ENCODE measurements at regions not wholly inside any gene's neighbourhood (a gene's known extent, or its start where the extent isn't known, plus 50 kb on each side); places are given as distances from the start of the nearest gene placed in this dataset.

DNA sequence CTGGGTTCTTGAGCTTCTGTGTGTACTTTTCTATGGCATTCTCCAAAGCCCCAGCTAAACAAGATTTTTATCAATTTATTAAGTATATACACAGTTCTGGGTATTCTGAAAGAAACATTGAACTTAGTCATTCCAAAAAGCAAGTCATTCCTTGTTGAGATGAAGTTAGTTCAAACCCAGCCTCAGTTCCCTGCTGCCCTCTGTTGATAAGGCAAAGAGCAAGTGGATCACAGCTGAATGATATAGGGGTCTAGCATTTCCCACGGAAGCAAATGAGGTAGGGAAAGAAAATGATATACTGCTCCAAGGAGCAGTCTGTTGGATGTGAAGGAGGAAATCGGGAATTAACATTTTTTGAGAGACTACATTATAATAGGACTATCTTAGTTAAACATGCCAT is 841.8 kb upstream of the TENM4 start:
- Histone ChIP-seq H3K27ac (ENCODE audit: low read depth, low read length, poor library complexity, severe bottlenecking) (no peak overlapping the region), H3K9me2 (ENCODE audit: insufficient read depth, low read length) (no peaks in the 10 kb centered on the region), H3K9me3 (ENCODE audit: low read length) (no peaks in the 10 kb centered on the region), H3K4me1 (ENCODE audit: insufficient read depth, low read length, poor library complexity, severe bottlenecking) (no peaks in the 10 kb centered on the region), H4K20me1 (ENCODE audit: insufficient read depth, low read length) (no peaks in the 10 kb centered on the region), H3K4me3 (ENCODE audit: low read depth, low read length, poor library complexity, severe bottlenecking) (no peak overlapping the region), H3K79me2 (ENCODE audit: insufficient read depth, low read depth, low read length) (no peaks in the 10 kb centered on the region), H3K4me2 (ENCODE audit: low read length) (no peak overlapping the region), H2AFZ (ENCODE audit: low read length) (no peak overlapping the region), H3K36me3 (ENCODE audit: insufficient read depth, low read length) (no peaks in the 10 kb centered on the region)
- ChIA-PET CTCF (ENCODE audit: unreplicated experiment) (no interaction called here), POLR2A (no interaction called here)
- intact Hi-C loops (cut with micrococcal nuclease; ENCODE audit: unreplicated experiment), result no loop called here
- BruUV-seq (replicated peaks), result no TSS peak
- DNase-seq (ENCODE audit: low spot score), result no peak
- TF ChIP-seq, protein P1, sequence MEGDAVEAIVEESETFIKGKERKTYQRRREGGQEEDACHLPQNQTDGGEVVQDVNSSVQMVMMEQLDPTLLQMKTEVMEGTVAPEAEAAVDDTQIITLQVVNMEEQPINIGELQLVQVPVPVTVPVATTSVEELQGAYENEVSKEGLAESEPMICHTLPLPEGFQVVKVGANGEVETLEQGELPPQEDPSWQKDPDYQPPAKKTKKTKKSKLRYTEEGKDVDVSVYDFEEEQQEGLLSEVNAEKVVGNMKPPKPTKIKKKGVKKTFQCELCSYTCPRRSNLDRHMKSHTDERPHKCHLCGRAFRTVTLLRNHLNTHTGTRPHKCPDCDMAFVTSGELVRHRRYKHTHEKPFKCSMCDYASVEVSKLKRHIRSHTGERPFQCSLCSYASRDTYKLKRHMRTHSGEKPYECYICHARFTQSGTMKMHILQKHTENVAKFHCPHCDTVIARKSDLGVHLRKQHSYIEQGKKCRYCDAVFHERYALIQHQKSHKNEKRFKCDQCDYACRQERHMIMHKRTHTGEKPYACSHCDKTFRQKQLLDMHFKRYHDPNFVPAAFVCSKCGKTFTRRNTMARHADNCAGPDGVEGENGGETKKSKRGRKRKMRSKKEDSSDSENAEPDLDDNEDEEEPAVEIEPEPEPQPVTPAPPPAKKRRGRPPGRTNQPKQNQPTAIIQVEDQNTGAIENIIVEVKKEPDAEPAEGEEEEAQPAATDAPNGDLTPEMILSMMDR (conservative IDR thresholded peaks at IDR 0.05; ENCODE audit: low read length), result no peak
- TF ChIP-seq EZH2phosphoT487 (IDR thresholded peaks at IDR 0.05; ENCODE audit: borderline replicate concordance, low read depth, low read length), result no peak

DNA sequence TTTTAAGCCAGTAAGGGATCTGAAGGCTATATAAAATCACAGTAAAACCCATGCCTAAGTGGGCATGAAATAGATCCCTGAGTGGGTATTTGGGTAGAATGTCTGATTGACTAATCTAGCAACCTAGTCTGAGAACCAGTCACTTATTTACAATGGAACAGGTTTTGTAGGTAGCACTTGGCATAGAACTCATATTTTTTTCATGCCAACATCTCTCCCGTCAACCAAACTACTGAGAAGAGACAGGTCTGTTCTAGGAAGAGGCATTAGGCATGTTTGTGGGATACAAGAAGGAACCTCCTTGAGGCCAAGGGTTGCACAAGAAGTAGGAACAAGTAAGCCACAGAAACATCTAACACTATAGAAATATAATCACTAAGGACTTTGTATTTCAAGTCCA is 840.4 kb upstream of the TENM4 start:
- POLR2A ChIA-PET, result no interaction called here
- Histone ChIP-seq H3K4me1 (ENCODE audit: insufficient read depth, low read length, poor library complexity, severe bottlenecking) (no peaks in the 10 kb centered on the region), H3K27ac (ENCODE audit: low read depth, low read length, poor library complexity, severe bottlenecking) (no peak overlapping the region), H3K9me2 (ENCODE audit: insufficient read depth, low read length) (no peaks in the 10 kb centered on the region), H3K36me3 (ENCODE audit: insufficient read depth, low read length) (no peaks in the 10 kb centered on the region), H4K20me1 (ENCODE audit: insufficient read depth, low read length) (no peaks in the 10 kb centered on the region), H2AFZ (ENCODE audit: low read length) (no peak overlapping the region), H3K79me2 (ENCODE audit: insufficient read depth, low read depth, low read length) (no peaks in the 10 kb centered on the region), H3K4me3 (ENCODE audit: low read depth, low read length, poor library complexity, severe bottlenecking) (no peak overlapping the region), H3K9me3 (ENCODE audit: low read length) (no peaks in the 10 kb centered on the region), H3K4me2 (ENCODE audit: low read length) (no peak overlapping the region)
- DNase-seq (ENCODE audit: low spot score), result no peak
- CTCF ChIA-PET (ENCODE audit: unreplicated experiment), result no interaction called here
- TF ChIP-seq, protein P1 (conservative IDR thresholded peaks at IDR 0.05; ENCODE audit: low read length), result no peak
- TF ChIP-seq EZH2phosphoT487 (IDR thresholded peaks at IDR 0.05; ENCODE audit: borderline replicate concordance, low read depth, low read length), result no peak
- intact Hi-C loops (cut with micrococcal nuclease; ENCODE audit: unreplicated experiment), result no loop called here
- BruUV-seq (replicated peaks), result no TSS peak

DNA sequence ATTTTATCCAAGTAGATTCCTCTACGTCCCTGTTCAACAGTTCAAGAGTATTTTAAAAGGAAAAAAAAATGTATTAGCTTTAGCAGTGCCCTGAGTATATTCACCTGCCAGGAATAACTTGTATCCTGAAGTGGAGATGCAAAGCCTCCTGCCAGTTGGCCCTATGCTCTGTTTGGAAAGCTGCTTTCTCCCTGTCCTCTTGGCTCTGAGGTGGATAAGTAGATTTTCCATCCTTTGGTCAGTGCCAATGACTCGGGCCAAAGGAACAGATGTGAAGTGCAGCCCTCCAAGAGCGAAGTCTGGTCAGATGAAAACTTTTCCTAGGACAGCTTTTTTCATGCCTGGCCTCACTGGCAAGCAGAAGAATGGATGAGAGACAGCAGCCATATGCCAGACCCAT is 839.9 kb upstream of the TENM4 start:
- TF ChIP-seq EZH2phosphoT487 (IDR thresholded peaks at IDR 0.05; ENCODE audit: borderline replicate concordance, low read depth, low read length), result no peak
- TF ChIP-seq, protein P1 (conservative IDR thresholded peaks at IDR 0.05; ENCODE audit: low read length), result no peak
- DNase-seq (ENCODE audit: low spot score), result no peak
- Histone ChIP-seq H3K9me3 (ENCODE audit: low read length) (no peaks in the 10 kb centered on the region), H3K79me2 (ENCODE audit: insufficient read depth, low read depth, low read length) (no peaks in the 10 kb centered on the region), H4K20me1 (ENCODE audit: insufficient read depth, low read length) (no peaks in the 10 kb centered on the region), H3K9me2 (ENCODE audit: insufficient read depth, low read length) (no peaks in the 10 kb centered on the region), H3K36me3 (ENCODE audit: insufficient read depth, low read length) (no peaks in the 10 kb centered on the region), H3K4me1 (ENCODE audit: insufficient read depth, low read length, poor library complexity, severe bottlenecking) (no peaks in the 10 kb centered on the region), H3K27ac (ENCODE audit: low read depth, low read length, poor library complexity, severe bottlenecking) (no peak overlapping the region), H2AFZ (ENCODE audit: low read length) (no peak overlapping the region), H3K4me3 (ENCODE audit: low read depth, low read length, poor library complexity, severe bottlenecking) (no peak overlapping the region), H3K4me2 (ENCODE audit: low read length) (no peak overlapping the region)
- BruUV-seq (replicated peaks), result no TSS peak
- intact Hi-C loops (cut with micrococcal nuclease; ENCODE audit: unreplicated experiment), result no loop called here
- ChIA-PET POLR2A (interaction anchor here (0.6 kb wide), 1 partner anchor 147 kb away, joined by 3 read pairs; no protein-coding TSS in a partner anchor), CTCF (ENCODE audit: unreplicated experiment) (no interaction called here)
